H9 (cell line): ENCODE measurements at regions not wholly inside any gene's neighbourhood (a gene's known extent, or its start where the extent isn't known, plus 50 kb on each side); places are given as distances from the start of the nearest gene placed in this dataset.

ENCODE experiments used
- DNase-seq: peaks from one replicate; pipeline ENCODE4 v3.0.0-alpha.2; 2017
- H2AFZ ChIP-seq: one replicate; pipeline ENCODE4 v1.6.1; 2013; ENCODE audit warnings: mild to moderate bottlenecking, low read length, control low read depth, moderate library complexity
- H2AK5ac ChIP-seq: 2 replicates; pipeline ENCODE4 v1.6.1; 2013; ENCODE audit warnings: low read length, control low read depth, mixed read lengths; ENCODE audit not compliant: insufficient read length
- H2BK120ac ChIP-seq: one replicate; pipeline ENCODE4 v1.6.1; 2013; ENCODE audit warnings: low read depth, mild to moderate bottlenecking, low read length, control low read depth, inconsistent platforms; ENCODE audit not compliant: poor library complexity, severe bottlenecking
- H2BK12ac ChIP-seq: 2 replicates; pipeline ENCODE4 v1.6.1; 2013; ENCODE audit warnings: low read length, control low read depth, mixed read lengths, low read depth; ENCODE audit not compliant: insufficient read length
- H2BK15ac ChIP-seq: 2 replicates; pipeline ENCODE4 v1.6.1; 2013; ENCODE audit warnings: low read depth, low read length, control low read depth
- H2BK20ac ChIP-seq: one replicate; pipeline ENCODE4 v1.6.1; 2013; ENCODE audit warnings: low read depth, mild to moderate bottlenecking, low read length, control low read depth, inconsistent platforms; ENCODE audit not compliant: poor library complexity, severe bottlenecking
- H2BK5ac ChIP-seq: 2 replicates; pipeline ENCODE4 v1.6.1; 2013; ENCODE audit warnings: low read length, control low read depth, mixed read lengths; ENCODE audit not compliant: insufficient read length
- H3K14ac ChIP-seq: 2 replicates; pipeline ENCODE4 v1.6.1; 2013; ENCODE audit warnings: low read length, control low read depth; ENCODE audit not compliant: insufficient read depth
- H3K18ac ChIP-seq: 2 replicates; pipeline ENCODE4 v1.6.1; 2013; ENCODE audit warnings: low read depth, mild to moderate bottlenecking, mixed read lengths, low read length, control low read depth; ENCODE audit not compliant: insufficient read length
- H3K23ac ChIP-seq: 2 replicates; pipeline ENCODE4 v1.6.1; 2013; ENCODE audit warnings: low read length, control low read depth, mixed read lengths, low read depth; ENCODE audit not compliant: insufficient read length
- H3K23me2 ChIP-seq: 2 replicates; pipeline ENCODE4 v1.6.1; 2013; ENCODE audit warnings: low read depth, mild to moderate bottlenecking, mixed read lengths, low read length, control low read depth; ENCODE audit not compliant: insufficient read length, poor library complexity, severe bottlenecking
- H3K27ac ChIP-seq: 2 replicates; pipeline ENCODE4 v1.5.1; 2013; ENCODE audit warnings: low read length, control low read depth, mixed read lengths, low read depth; ENCODE audit not compliant: insufficient read length
- H3K27me3 ChIP-seq: 2 replicates; pipeline ENCODE4 v1.6.1; 2013; ENCODE audit warnings: low read length, control low read depth, inconsistent platforms; ENCODE audit not compliant: insufficient read depth
- H3K4ac ChIP-seq: 2 replicates; pipeline ENCODE4 v1.6.1; 2013; ENCODE audit warnings: low read depth, mild to moderate bottlenecking, control low read depth, inconsistent platforms, low read length, moderate library complexity
- H3K4me1 ChIP-seq: 2 replicates; pipeline ENCODE4 v1.6.1; 2013; ENCODE audit warnings: low read length, control low read depth, inconsistent platforms; ENCODE audit not compliant: insufficient read depth
- H3K4me2 ChIP-seq: 2 replicates; pipeline ENCODE4 v1.6.1; 2013; ENCODE audit warnings: low read length, control low read depth, mixed read lengths; ENCODE audit not compliant: insufficient read length, insufficient read depth
- H3K56ac ChIP-seq: 2 replicates; pipeline ENCODE4 v1.6.1; 2013; ENCODE audit warnings: low read depth, mild to moderate bottlenecking, mixed read lengths, low read length, control low read depth; ENCODE audit not compliant: insufficient read length
- H3K79me1 ChIP-seq: 2 replicates; pipeline ENCODE4 v1.6.1; 2013; ENCODE audit warnings: low read depth, mild to moderate bottlenecking, moderate library complexity, low read length, control low read depth, inconsistent platforms; ENCODE audit not compliant: insufficient read depth, poor library complexity, severe bottlenecking
- H3K79me2 ChIP-seq: 2 replicates; pipeline ENCODE4 v1.6.1; 2013; ENCODE audit warnings: low read length, control low read depth, inconsistent platforms; ENCODE audit not compliant: insufficient read depth
- H3K9ac ChIP-seq: 2 replicates; pipeline ENCODE4 v1.6.1; 2013; ENCODE audit warnings: low read length, control low read depth, mixed read lengths; ENCODE audit not compliant: insufficient read length; ENCODE audit errors: extremely low read depth
- H3K9me3 ChIP-seq: one replicate; pipeline ENCODE4 v1.6.1; 2013; ENCODE audit warnings: low read depth, low read length, inconsistent platforms; ENCODE audit not compliant: control insufficient read depth
- H3T11ph ChIP-seq: one replicate; pipeline ENCODE4 v1.6.1; 2013; ENCODE audit warnings: mild to moderate bottlenecking, low read length, control low read depth, inconsistent platforms
- H4K20me1 ChIP-seq: one replicate; pipeline ENCODE4 v1.6.1; 2013; ENCODE audit not compliant: control insufficient read depth, insufficient read length, insufficient read depth
- H4K5ac ChIP-seq: 2 replicates; pipeline ENCODE4 v1.6.1; 2013; ENCODE audit warnings: low read depth, mild to moderate bottlenecking, mixed read lengths, low read length, control low read depth; ENCODE audit not compliant: insufficient read length
- H4K8ac ChIP-seq: replicated peaks from 2 replicates; pipeline ENCODE4 v1.6.1; 2013; ENCODE audit warnings: low read length, control low read depth, mixed read lengths, low read depth; ENCODE audit not compliant: insufficient read length
- H4K91ac ChIP-seq: 2 replicates; pipeline ENCODE4 v1.6.1; 2013; ENCODE audit warnings: low read depth, mild to moderate bottlenecking, moderate library complexity, mixed read lengths, low read length, control low read depth; ENCODE audit not compliant: insufficient read length
- H3K27ac Mint-ChIP-seq, 3 experiments: 2 replicates in 2 of 3; 3 replicates in 1 of 3; pipeline ENCODE4 v1.8.0; 2020 to 2021; ENCODE audit warnings: mixed read lengths in 3 of 3, mild to moderate bottlenecking in 1 of 3, moderate library complexity in 1 of 3
- H3K27me3 Mint-ChIP-seq: 2 replicates; pipeline ENCODE4 v1.8.0; 2021; ENCODE audit warnings: low read depth, mild to moderate bottlenecking, moderate library complexity, mixed read lengths
- H3K36me3 Mint-ChIP-seq, 3 experiments: 2 replicates in 2 of 3; 3 replicates in 1 of 3; pipeline ENCODE4 v1.8.0; 2020 to 2021; ENCODE audit warnings: low read depth in 3 of 3, mixed read lengths in 3 of 3; ENCODE audit not compliant: insufficient read depth in 1 of 3
- H3K4me1 Mint-ChIP-seq, 2 experiments: 2 replicates each; pipeline ENCODE4 v1.8.0; 2020; ENCODE audit warnings: mixed read lengths in 2 of 2
- H3K4me3 Mint-ChIP-seq, 2 experiments: 2 replicates in 1 of 2; 3 replicates in 1 of 2; pipeline ENCODE4 v1.8.0; 2020 to 2021; ENCODE audit warnings: mild to moderate bottlenecking in 2 of 2, mixed read lengths in 2 of 2, moderate library complexity in 1 of 2
- H3K9me3 Mint-ChIP-seq, 2 experiments: 2 replicates in 1 of 2; 3 replicates in 1 of 2; pipeline ENCODE4 v1.8.0; 2020; ENCODE audit warnings: mild to moderate bottlenecking in 2 of 2, mixed read lengths in 2 of 2, moderate library complexity in 1 of 2
- CTCF ChIP-seq: fragments of 200-600 bp; sonication (generic); conservative IDR thresholded peaks from 3 replicates; pipeline ENCODE4 v1.8.0; 2021; ENCODE audit warnings: antibody characterized with exemption, mild to moderate bottlenecking
- WGBS: extraction: QIAGEN DNeasy Blood & Tissue Kit; methylation state at CpG from one replicate; pipeline ENCODE4 v1.1.7; 2013; ENCODE audit warnings: missing lambda C conversion rate, low lambda C conversion rate, mixed read lengths; ENCODE audit not compliant: insufficient read length; ENCODE audit errors: extremely low coverage; 5-methylcytosine and 5-hydroxymethylcytosine counted together

GRCh38 chr12:47340411-47341015 is 260.8 kb upstream of the AMIGO2 start:
- Histone ChIP-seq H2BK120ac (no peak overlapping the region), H3K4me2 (no peak overlapping the region)
- no CpG with 5 or more reads among the region's 7 CpGs for WGBS

More at GRCh38 chr12:47340411-47341015, 260.8 kb upstream of the AMIGO2 start:
- H3K56ac ChIP-seq, result no peak overlapping the region
- H2AK5ac ChIP-seq, result no peak overlapping the region
- TF ChIP-seq CTCF, result no peak
- H3K23me2 ChIP-seq, result no peaks in the 10 kb centered on the region
- H3K27me3 ChIP-seq, result no peaks in the 10 kb centered on the region
- no peak overlapping the region for H2BK20ac ChIP-seq
- H2BK5ac ChIP-seq, result no peak overlapping the region
- H3K9ac ChIP-seq, result no peak overlapping the region
- no peak overlapping the region for H2AFZ ChIP-seq
- Mint-ChIP-seq H3K27me3 (no peaks in the 10 kb centered on the region), H3K9me3 (peaks cover 3 to 9% of the 10 kb centered on the region in 2 experiments; a peak in 3 of 5 replicates), H3K4me1 (no peaks in the 10 kb centered on the region), H3K36me3 (no peaks in the 10 kb centered on the region; a peak in 1 of 7 replicates), H3K27ac (no peak overlapping the region), H3K4me3 (no peak overlapping the region)
- no peak overlapping the region for H4K91ac ChIP-seq
- no peaks in the 10 kb centered on the region for H3K79me1 ChIP-seq
- H3K18ac ChIP-seq, result no peak overlapping the region
- no peak overlapping the region for H3K27ac ChIP-seq
- H3K4ac ChIP-seq, result no peak overlapping the region
- H4K5ac ChIP-seq, result no peak overlapping the region
- H3T11ph ChIP-seq, result no peak overlapping the region
- no peak overlapping the region for H2BK12ac ChIP-seq
- no peak for DNase-seq
- no peaks in the 10 kb centered on the region for H3K4me1 ChIP-seq
- H3K14ac ChIP-seq, result no peak overlapping the region; the same call in 1 of the 2 replicates
- no peak overlapping the region for H3K23ac ChIP-seq
- no peaks in the 10 kb centered on the region for H3K9me3 ChIP-seq
- H4K20me1 ChIP-seq, result no peaks in the 10 kb centered on the region
- H4K8ac ChIP-seq, result no peak overlapping the region
- no peaks in the 10 kb centered on the region for H3K79me2 ChIP-seq
- no peak overlapping the region for H2BK15ac ChIP-seq
